Head of caudate nucleus (tissue), 42 donors: ENCODE measurements at regions not wholly inside any gene's neighbourhood (a gene's known extent, or its start where the extent isn't known, plus 50 kb on each side); places are given as distances from the start of the nearest gene placed in this dataset.
A peak's percentile ranks its signal among the peaks of the same experiment; 100 is the strongest.
"Not testable (repeated sequence)": the region's sequence is repeated elsewhere in the genome, so short reads cannot be mapped to it uniquely, and the experiment has no call there.

Experiments
- DNase-seq, 42 donors: peaks; one replicate each; pipeline versions ENCODE4 v3.0.0 to v3.0.0-alpha.2; 2020 to 2021; ENCODE audit warnings: mixed read lengths in 7 of 42
- intact Hi-C: fragments of 100-400 bp; cut with DNase I; formaldehyde crosslinking; loops from one replicate; pipeline ENCODE4 v1.15.0; 2022

DNA sequence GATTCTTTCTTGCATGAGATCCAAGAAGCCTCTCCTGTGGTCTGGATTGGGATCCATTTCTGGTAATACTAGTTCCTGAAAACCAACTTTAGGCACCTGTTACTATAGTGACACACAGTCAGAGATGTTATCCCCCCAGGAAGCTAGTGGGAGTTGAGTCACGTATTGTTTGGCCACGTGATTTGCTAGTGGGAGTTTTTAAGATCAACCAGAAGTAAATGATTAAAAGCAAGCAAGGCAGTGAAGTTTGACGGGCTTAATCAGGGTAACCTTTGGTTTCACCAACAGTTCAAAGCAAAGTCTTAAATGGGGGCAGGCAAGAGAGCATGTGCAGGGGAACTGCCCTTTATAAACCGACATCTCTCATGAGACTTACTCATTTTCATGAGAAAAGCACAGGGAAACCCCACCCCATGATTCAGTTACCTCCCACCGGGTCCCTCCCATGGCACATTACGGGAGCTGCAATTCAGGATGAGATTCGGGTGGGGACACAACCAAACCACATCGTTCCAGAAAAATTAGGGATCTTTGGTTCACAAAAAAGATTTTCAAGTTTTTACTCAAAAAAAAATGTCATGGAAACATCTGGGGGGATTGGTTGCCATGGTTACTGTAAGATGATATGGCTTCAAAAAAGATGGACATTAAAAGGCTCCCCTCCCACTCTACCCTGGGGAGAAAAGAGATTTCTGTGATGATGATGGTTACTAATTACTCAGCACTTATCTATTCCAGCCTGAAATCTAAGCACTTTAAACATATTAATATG is 483.1 kb upstream of the ERCC4 start:
- intact Hi-C loops: no loop called here

DNA sequence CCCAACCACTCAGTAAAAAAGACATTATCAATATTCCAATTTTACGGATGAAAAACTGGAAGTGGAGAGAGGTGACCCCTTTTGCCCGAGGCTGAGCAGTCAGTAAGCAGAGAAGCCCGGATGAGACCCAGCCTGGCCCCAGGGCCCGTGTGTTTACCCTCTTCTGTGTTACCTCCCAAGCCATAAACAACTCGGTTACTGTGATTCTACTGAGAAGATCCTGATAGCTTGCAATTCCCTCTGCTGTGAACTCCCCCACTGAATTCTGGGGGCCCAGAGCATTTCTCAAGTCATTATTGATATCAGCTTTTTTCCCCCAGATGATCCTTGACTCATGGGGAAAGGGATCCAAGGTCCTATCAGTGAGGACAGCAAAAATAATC is 482.6 kb upstream of the ERCC4 start:
- intact Hi-C loops: no loop called here
- no peak for DNase-seq

More for the DNA sequence above, 483.1 kb upstream of the ERCC4 start:
- peak in 10 of 42 donors; percentile 8 to 31 (median 17) for DNase-seq

DNA sequence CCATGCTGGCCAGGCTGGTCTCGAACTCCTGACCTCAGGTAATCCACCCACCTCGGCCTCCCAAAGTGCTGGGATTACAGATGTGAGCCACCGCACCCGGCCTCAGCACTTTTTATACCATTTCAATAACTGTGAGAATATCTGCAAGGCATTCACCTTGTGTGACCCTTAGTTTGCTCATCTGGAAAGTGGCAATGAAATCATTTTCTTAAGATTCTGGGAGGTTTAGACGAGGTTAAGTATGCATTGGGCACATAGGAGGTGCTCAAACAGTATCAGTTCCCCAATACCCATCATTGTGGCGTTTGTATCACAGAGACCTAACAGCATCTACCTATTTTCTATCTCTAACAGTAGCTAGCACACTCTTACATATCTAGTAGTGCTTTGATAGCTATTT is 481.9 kb upstream of the ERCC4 start:
- no peak for DNase-seq
- intact Hi-C loops: no loop called here

DNA sequence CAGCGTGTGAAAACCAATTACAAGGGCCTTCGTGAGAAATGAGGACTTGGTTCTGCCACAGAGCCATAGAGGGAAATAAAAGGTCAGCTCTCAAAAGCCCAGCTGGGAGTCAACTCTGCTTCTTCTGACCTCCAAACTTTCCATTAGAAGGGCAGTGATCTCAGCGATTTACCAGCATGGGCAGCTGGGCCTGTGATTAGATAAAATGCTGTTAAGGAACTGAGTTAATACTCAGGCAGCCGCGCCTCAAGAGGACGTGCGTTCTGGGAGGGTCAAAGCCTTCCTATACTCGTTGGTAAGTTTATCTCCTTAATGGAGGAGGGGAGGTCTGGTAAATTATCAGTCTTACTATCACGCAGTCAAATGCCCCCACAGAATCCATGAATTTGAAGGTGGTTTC is 480.2 kb upstream of the ERCC4 start:
- DNase-seq: no peak
- intact Hi-C loops: no loop called here

DNA sequence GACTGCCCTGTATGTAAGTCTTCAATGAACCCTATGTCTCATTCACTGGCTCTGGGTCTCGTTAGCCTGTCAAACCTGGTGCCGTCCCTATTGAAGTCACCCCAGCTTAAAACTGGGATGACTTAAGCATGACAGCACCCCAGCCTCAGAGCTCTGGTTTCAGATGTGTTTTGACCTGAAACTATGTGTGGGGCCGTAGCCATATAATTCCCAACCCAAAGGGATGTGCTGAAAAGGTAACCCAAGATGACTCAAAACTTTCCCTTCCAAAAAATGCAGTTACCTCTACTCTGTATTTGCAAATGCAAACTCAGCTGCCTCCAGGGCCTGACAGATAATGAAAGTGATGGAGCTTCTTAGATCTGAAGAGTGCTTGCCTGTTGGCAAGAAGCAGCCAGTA is 478.3 kb upstream of the ERCC4 start:
- no peak for DNase-seq
- intact Hi-C loops: no loop called here

DNA sequence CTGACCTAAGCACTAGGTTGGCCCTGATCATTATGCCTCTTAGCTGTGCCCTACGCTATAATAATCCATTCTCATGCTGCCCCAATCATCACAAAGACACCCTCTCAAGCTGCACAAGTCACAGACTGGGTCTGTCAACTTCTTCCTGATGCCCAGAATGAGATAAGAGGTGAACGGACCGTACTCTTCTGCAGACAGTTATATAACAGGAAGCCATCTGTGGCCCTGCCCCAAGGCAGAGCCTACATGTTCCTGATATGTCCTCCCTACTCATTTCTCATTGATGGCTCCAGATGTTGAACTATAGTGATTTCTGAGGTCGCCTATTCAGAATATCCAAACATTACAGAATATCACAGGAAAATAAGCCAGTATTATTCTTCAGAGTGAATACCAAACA is 471.6 kb upstream of the ERCC4 start:
- intact Hi-C loops: no loop called here
- no peak for DNase-seq

DNA sequence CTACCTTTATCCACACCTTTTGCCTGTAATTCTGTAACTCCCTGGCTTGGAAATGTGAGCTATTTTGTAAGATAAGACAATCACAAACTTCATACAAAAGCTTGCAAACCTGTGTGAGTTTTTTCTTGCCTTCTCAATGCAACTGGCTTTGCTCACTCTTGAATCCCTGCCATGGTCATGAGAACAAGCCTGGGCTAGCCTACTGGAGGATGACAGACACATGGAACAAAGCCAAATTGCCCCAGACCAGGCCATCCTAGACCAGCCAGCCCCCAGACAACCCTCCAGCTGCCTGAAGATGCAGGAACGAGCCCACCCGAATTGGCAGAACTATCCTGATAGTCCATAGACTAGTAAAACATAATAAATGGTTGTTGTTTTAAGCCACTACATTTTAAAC is 466.6 kb upstream of the ERCC4 start:
- intact Hi-C loops: no loop called here
- DNase-seq: peak in 3 of 42 donors; percentile 12 to 44 (median 19)

DNA sequence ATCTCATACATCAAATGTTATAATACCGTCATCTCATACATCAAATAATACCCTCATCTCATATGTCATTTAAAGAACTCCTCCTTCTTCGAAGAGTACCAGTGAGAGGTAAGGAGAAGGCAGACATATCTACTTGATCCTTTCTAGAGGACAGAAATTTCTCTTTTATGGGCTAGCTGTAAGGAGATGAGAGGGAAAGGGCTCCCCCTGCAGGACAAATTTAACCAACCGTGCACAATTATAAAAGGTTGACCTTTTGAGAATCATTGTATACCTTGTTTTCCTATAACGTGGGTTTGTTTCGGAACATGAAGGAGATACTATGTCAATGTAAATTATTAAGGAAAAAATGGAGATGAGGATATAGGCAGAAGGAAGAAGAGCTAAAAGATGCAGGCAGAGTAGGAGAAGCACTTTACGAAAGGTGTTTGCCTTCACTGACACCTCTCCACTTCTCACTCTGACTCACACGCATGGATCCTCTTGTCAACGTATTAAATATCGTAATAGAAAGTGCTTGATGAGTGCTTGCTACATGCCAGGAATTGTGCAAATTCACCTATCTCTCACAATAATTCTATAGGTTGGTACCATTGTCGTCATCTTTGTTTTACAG is 465.9 kb upstream of the ERCC4 start:
- intact Hi-C loops: no loop called here
- DNase-seq: peak in 36 of 42 donors; percentile 8 to 83 (median 55)

DNA sequence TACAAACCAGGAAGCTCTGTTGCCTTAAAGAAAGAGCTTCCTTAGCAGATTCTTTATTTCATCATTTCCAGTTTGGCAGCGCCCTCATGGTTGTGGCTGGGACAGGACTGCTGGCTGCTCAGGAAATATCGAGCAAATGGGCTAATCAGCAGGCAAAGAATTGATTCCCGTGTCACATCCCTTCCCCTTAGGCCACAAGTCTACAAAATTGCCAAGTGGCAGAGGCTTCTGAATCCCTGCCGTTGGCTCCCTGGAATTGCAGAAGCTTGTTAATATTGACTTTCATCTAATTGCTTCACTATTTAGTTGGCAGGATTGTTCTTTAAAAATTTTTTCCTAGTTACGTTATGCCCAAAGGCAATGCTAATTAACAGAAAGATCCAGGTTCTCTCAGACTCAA is 456.3 kb upstream of the ERCC4 start:
- intact Hi-C loops: no loop called here
- DNase-seq: no peak

DNA sequence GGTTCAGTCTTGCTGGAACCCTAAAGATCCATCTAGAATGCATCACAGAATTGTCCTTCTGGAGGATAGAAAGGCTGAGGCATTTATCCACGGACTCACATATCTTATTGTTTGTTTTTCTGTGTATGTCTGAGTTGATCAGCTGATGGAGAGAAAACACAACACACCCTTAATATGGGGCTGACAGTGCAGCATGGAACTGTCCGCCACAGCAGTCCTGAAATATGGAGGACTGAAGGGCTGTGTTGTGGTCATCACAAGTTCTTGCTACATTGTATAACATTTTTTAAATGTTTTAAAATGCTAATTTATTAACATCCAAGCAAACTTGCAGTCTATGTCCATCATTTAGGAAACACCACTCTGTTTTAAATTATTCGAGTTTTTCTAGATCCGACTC is 448.9 kb upstream of the ERCC4 start:
- intact Hi-C loops: no loop called here
- DNase-seq: no peak

DNA sequence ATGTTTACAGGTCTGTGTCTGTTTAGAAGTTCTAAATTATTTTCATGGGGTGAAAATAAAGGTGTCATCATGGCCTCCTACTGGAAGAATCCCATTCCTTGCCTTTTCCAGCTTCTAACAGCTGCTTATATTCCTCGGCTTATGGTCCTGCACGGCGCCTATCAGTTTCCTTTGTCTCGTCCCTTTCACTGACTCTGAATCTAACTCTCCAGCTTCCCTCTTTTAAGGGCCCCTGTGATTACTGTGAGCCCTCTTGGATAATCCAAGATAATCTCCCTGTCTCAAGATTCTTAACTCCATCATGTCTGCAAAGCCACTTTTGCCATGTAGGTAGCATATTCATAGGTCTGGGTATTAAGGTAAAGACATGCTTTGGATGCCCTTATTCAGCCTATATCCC is 441.0 kb upstream of the ERCC4 start:
- intact Hi-C loops: no loop called here
- no peak for DNase-seq

DNA sequence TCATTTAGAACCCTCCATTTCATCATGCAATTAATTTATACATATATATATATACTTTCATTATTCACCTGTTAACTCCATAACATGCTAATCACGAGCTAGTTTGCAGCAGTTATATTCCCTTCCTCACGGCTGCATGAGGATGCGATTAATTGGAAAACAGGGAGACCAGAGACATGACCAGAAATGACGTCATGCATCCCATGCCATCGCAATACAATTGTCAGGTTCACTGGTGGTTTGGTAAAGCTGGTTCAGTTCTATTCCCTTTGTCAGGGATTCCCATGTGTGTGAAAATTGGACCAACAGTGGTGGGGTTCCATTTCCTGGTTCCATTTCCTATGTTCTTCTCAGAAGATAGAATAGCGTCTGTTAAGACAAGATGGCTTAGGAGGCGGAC is 440.4 kb upstream of the ERCC4 start:
- intact Hi-C loops: no loop called here

DNA sequence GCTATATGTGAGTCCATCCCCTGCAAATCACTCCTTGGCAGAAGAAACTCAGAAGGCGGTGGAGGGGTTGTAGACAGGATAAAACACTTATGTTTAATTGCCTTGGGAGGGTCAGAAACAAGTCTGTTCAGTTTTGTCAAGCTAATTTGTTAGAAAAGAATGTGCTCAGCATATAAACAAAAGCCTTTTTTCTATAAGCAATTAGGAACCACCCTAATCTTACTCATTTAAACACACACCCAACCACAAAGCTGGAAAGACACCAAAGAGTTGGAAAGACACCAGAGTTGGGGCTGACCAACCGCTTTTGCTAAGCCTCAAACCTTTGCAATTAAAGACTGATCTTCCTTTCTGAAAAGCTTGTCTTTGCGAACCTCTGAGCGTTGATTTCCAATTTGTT is 439.2 kb upstream of the ERCC4 start:
- DNase-seq: peak in 1 of 42 donors; percentile 14
- intact Hi-C loops: no loop called here

More for the DNA sequence above, 440.4 kb upstream of the ERCC4 start:
- peak in 1 of 42 donors; percentile 7 for DNase-seq

DNA sequence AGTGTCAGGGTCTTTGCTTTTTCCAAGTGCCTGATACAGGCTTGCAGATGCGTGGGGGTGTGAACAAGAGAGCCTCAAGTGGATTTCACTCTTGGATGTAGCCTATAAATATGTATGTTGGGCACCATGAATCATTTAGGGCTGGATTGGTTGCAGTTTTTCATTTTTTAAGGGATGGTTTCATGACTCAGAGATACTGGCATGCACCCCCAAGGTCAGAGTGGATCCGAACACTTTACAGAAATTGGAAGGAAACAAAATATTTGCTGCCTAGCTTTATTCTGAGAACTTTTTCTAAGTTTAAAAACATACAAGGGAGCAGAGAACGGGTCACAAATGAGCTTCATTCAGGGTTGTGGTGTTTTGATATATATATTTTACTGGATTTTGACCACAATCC is 436.8 kb upstream of the ERCC4 start:
- intact Hi-C loops: no loop called here

DNA sequence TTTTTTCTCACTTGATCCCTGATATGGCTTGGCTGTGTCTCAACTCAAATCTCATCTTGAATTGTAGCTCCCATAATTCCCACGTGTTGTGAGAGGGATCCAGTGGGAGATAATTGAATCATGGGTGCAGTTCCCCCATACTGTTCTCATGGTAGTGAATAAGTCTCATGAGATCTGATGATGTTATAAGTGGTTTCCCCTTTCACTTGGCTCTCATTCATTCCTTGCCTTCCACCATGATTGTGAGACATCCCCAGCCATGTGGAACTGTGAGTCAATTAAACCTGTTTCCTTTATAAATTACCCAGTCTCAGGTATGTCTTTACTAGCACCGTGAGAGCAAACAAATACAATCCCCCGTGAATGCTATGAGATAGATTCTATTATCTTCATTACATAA is 430.5 kb upstream of the ERCC4 start:
- intact Hi-C loops, DNase-seq: not testable (repeated sequence)

More for the DNA sequence above, 436.8 kb upstream of the ERCC4 start:
- no peak for DNase-seq

DNA sequence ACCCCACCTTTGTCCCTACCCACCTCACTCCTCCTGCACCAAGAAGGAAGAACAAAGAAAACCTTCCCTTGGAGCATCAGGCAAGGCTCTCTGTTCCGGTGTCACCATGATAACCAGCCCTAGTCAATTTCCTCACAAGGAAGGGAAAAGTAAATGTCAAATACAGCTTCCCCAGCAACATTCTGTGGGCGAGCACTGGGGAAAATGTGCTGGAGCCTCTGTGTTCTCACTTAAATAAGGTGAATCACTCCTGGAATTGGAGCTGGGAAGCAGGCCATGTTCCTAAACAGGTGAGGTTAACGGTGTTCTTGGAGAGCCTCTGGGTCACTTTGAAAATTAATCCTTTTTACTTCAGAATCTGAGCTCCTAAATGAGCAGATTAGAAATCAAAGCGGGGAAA is 427.9 kb upstream of the ERCC4 start:
- peak in 40 of 42 donors; percentile 2 to 83 (median 46) for DNase-seq
- intact Hi-C loops: no loop called here

DNA sequence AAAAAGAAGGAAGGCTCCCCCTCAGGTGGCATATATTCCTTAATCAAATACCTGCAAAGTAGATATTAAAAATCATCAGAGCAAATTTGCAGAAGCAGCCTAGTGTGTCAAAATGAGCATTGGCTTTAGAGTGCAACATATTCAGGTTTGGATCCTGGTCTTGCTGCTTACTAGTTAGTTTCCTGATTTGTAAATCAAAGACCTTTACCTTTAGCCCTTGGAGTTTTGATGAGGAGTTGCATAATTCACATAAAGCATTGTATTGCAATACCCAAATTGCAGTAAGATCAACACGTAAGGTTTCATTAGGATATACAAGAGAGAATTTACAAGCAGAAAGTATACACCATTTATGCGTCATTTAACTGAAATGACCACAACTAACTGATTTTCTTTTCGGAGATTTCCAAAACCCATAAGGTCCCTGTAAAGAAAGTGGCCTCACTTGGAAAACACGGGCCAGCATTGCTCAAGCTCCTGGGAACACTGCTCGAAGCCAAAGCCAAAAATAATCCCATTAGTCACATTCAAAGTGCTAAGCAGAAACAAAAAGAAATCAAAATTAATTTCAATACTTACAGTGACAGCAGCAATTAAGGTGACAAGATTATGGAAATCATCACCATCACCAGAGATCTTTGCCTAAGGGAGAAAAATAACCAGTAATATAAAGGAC is 415.9 kb upstream of the ERCC4 start:
- DNase-seq: peak in 14 of 42 donors; percentile 7 to 66 (median 28)
- intact Hi-C loops: no loop called here

DNA sequence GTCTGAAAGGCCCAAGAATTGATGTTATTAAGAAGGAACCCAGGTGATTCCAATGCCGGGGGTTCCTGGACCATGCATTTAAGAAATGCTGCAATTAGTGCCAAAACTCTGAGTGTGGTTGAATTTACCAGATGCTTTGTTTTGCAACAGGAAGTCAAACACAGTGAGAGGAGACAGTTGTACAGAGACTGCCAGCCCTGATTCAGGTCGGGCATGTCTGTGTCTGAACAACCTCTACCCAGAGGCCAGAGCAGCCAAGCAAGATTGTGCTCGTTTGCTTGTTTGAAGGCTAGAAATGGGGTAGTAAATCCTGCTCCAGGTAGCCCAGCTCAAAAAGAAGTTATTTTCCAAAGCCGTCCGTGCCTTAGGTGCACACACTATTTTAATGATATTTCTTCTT is 412.4 kb upstream of the ERCC4 start:
- DNase-seq: no peak
- intact Hi-C loops: no loop called here

DNA sequence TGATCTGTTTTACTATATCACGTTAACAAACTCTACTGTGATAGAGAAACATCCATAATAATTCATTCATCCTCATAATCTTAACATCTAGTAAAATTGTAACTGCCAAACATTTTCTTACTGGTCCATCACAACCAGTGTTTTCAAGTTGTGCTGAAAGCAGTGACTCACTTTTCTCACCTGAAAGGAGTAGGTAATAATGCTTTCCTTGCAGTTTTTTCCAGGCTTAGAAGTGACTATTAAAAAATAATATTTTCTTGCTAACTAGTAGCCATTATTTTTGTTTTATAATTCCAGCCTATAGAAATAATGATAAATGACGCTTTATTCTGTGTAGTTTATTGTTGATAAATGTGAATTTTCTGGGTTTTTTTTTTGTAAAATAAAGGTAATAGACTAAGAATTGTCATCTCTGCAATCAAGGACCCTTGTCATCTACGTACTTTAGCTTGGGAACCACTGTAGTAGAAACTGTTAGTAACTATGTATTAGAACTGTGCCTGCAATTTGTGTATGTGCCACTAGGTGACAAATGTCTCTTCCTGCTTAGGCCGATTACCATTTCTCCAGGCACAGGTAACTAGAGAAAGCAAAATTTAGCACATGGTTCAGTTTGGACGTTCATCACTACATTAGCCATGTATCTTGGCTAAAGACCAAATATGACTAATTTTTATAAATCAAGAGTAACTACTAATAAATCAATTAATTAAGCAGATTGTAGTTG is 409.4 kb upstream of the ERCC4 start:
- no peak for DNase-seq
- intact Hi-C loops: no loop called here

DNA sequence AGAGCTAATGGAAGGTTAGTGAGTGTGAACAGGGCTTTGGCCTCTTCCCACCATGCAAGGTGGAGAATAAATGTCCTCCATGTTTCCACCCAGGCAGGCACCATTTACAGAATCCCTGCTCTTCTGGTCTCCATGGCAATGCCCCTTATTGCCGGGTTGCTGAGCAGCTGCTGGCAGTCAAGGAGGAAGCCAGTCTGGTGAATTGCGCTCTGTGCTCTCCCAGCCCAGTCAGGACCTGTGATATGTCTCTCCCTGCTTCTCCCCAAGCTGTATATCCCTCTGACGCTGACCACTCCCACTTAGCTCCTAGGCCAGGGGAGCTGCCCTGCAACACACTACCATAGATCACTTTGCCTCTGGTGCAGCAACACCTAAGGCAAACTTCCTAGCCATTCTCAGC is 402.1 kb upstream of the ERCC4 start:
- peak in 1 of 42 donors; percentile 4 for DNase-seq
- intact Hi-C loops: no loop called here
